IMR-90 (cell line): ENCODE measurements at regions not wholly inside any gene's neighbourhood (a gene's known extent, or its start where the extent isn't known, plus 50 kb on each side); places are given as distances from the start of the nearest gene placed in this dataset.

Experiments
- ATAC-seq: fragments of 200-7000 bp; cut with Tn5 transposase; 2 replicates; pipeline ENCODE4 v1.9.1; 2020; ENCODE audit warnings: low read depth, mild to moderate bottlenecking, moderate library complexity
- BruUV-seq: library from RNA; stranded (reverse); fragments of 400-500 nt; replicated peaks from 2 replicates; lab custom pipeline; 2021; lab: Mats Ljungman, UMichigan
- CTCF ChIA-PET: fragments of 300-600 bp; formaldehyde crosslinking; extraction: SDS; loops from one replicate; lab custom pipeline; 2021; ENCODE audit warnings: antibody characterized with exemption; lab: Yijun Ruan, JAX
- POLR2A ChIA-PET: fragments of 300-600 bp; sonication (Branson Sonifier 250); formaldehyde crosslinking; loops from one replicate; lab custom pipeline; 2022; ENCODE audit warnings: antibody characterized with exemption; ENCODE audit not compliant: unreplicated experiment; lab: Charles Lee
- DNase-seq: peaks from one replicate; pipeline ENCODE4 v3.0.0; 2013
- H2AFZ ChIP-seq: replicated peaks from 2 replicates; pipeline ENCODE3; 2013; ENCODE audit warnings: low read length, mild to moderate bottlenecking; ENCODE audit not compliant: poor library complexity
- H2AK5ac ChIP-seq: 2 replicates; pipeline ENCODE4 v1.6.1; 2013; ENCODE audit warnings: low read depth, low read length, inconsistent platforms
- H2AK9ac ChIP-seq: replicated peaks from 2 replicates; pipeline ENCODE3; 2013; ENCODE audit warnings: mild to moderate bottlenecking, low read depth, low read length, moderate library complexity; ENCODE audit not compliant: poor library complexity
- H2BK120ac ChIP-seq: 2 replicates; pipeline ENCODE4 v1.6.1; 2013; ENCODE audit warnings: low read depth, low read length, inconsistent platforms
- H2BK15ac ChIP-seq: 3 replicates; pipeline ENCODE4 v1.6.1; 2013; ENCODE audit warnings: low read depth, low read length, inconsistent platforms
- H2BK20ac ChIP-seq: 2 replicates; pipeline ENCODE4 v1.6.1; 2013; ENCODE audit warnings: low read depth, mild to moderate bottlenecking, inconsistent platforms, low read length, moderate library complexity
- H2BK5ac ChIP-seq: 2 replicates; pipeline ENCODE4 v1.6.1; 2013; ENCODE audit warnings: mild to moderate bottlenecking, low read depth, low read length, inconsistent platforms; ENCODE audit not compliant: poor library complexity, severe bottlenecking
- H3K14ac ChIP-seq: replicated peaks from 2 replicates; pipeline ENCODE4 v1.6.1; 2013; ENCODE audit warnings: low read depth, low read length, inconsistent platforms
- H3K18ac ChIP-seq: 2 replicates; pipeline ENCODE4 v1.6.1; 2013; ENCODE audit warnings: low read depth, low read length, control low read depth
- H3K23ac ChIP-seq: 2 replicates; pipeline ENCODE4 v1.6.1; 2013; ENCODE audit warnings: low read depth, low read length, inconsistent platforms
- H3K27ac ChIP-seq: 2 replicates; pipeline ENCODE4 v1.5.1; 2013; ENCODE audit warnings: mild to moderate bottlenecking, control low read depth, low read length; ENCODE audit not compliant: insufficient read depth
- H3K27me3 ChIP-seq: 2 replicates; pipeline ENCODE4 v1.6.1; 2013; ENCODE audit warnings: low read length; ENCODE audit not compliant: control insufficient read depth, insufficient read depth
- H3K36me3 ChIP-seq: 2 replicates; pipeline ENCODE4 v1.6.1; 2013; ENCODE audit warnings: low read length, mixed read lengths; ENCODE audit not compliant: control insufficient read depth, insufficient read depth
- H3K4ac ChIP-seq: 2 replicates; pipeline ENCODE4 v1.6.1; 2013; ENCODE audit warnings: low read depth, low read length, inconsistent platforms
- H3K4me1 ChIP-seq: 2 replicates; pipeline ENCODE4 v1.6.1; 2013; ENCODE audit warnings: low read length, mixed read lengths; ENCODE audit not compliant: control insufficient read depth, insufficient read depth
- H3K4me2 ChIP-seq: 2 replicates; pipeline ENCODE4 v1.6.1; 2013; ENCODE audit warnings: low read depth, mild to moderate bottlenecking, control low read depth, low read length, moderate library complexity
- H3K4me3 ChIP-seq: 2 replicates; pipeline ENCODE4 v1.5.1; 2013; ENCODE audit warnings: low read depth, mild to moderate bottlenecking, control low read depth, low read length, moderate library complexity; ENCODE audit not compliant: insufficient read depth
- H3K56ac ChIP-seq: 2 replicates; pipeline ENCODE4 v1.6.1; 2013; ENCODE audit warnings: low read length, inconsistent platforms; ENCODE audit not compliant: insufficient read depth; ENCODE audit errors: extremely low read depth
- H3K79me1 ChIP-seq, 2 experiments: 2 replicates each; pipeline ENCODE4 v1.6.1; 2013; ENCODE audit warnings: low read length in 2 of 2, inconsistent platforms in 1 of 2, low read depth in 1 of 2
- H3K9ac ChIP-seq: 2 replicates; pipeline ENCODE4 v1.6.1; 2013; ENCODE audit warnings: low read depth, low read length, control low read depth
- H3K9me1 ChIP-seq: 2 replicates; pipeline ENCODE4 v1.6.1; 2013; ENCODE audit warnings: low read length, inconsistent platforms; ENCODE audit not compliant: insufficient read depth
- H3K9me3 ChIP-seq: 2 replicates; pipeline ENCODE4 v1.6.1; 2013; ENCODE audit warnings: low read length; ENCODE audit not compliant: control insufficient read depth, insufficient read depth
- H4K20me1 ChIP-seq: 2 replicates; pipeline ENCODE4 v1.6.1; 2013; ENCODE audit warnings: low read length, inconsistent platforms; ENCODE audit not compliant: insufficient read depth
- H4K5ac ChIP-seq: 2 replicates; pipeline ENCODE4 v1.6.1; 2013; ENCODE audit warnings: mild to moderate bottlenecking, low read depth, low read length, control low read depth
- H4K8ac ChIP-seq, 2 experiments: 2 replicates each; pipeline ENCODE4 v1.6.1; 2013; ENCODE audit warnings: low read depth in 2 of 2, low read length in 2 of 2, control low read depth in 1 of 2, inconsistent platforms in 1 of 2
- H4K91ac ChIP-seq: 2 replicates; pipeline ENCODE4 v1.6.1; 2013; ENCODE audit warnings: low read depth, low read length, inconsistent platforms; ENCODE audit not compliant: insufficient read depth
- BHLHE40 ChIP-seq: fragments of 150-350 bp; IDR thresholded peaks from 2 replicates; pipeline ENCODE4 v1.6.1; 2016; ENCODE audit warnings: mild to moderate bottlenecking, low read depth, low read length
- CEBPB ChIP-seq: IDR thresholded peaks from 2 replicates; pipeline ENCODE4 v1.6.1; 2012; ENCODE audit warnings: low read depth, low read length, improper control_type of control experiment
- CHD1 ChIP-seq: IDR thresholded peaks from 2 replicates; pipeline ENCODE4 v1.6.1; 2012; ENCODE audit warnings: low read depth, low read length, improper control_type of control experiment
- FOS ChIP-seq: fragments of 150-350 bp; IDR thresholded peaks from 2 replicates; pipeline ENCODE4 v1.6.1; 2016; ENCODE audit warnings: low read depth, low read length
- MAFK ChIP-seq: IDR thresholded peaks from 2 replicates; pipeline ENCODE4 v1.6.1; 2012; ENCODE audit warnings: low read depth, low read length, improper control_type of control experiment
- MAZ ChIP-seq: IDR thresholded peaks from 2 replicates; pipeline ENCODE4 v1.6.1; 2012; ENCODE audit warnings: low read depth, mild to moderate bottlenecking, low read length, improper control_type of control experiment, moderate library complexity, borderline replicate concordance
- MXI1 ChIP-seq: IDR thresholded peaks from 2 replicates; pipeline ENCODE4 v1.6.1; 2012; ENCODE audit warnings: low read depth, mild to moderate bottlenecking, low read length, moderate library complexity, borderline replicate concordance
- NFE2L2 ChIP-seq: fragments of 150-350 bp; IDR thresholded peaks from 2 replicates; pipeline ENCODE4 v1.6.1; 2016; ENCODE audit warnings: low read depth, mild to moderate bottlenecking, low read length
- POLR2A ChIP-seq: IDR thresholded peaks from 2 replicates; pipeline ENCODE4 v1.6.1; 2012; ENCODE audit warnings: mild to moderate bottlenecking, low read depth, low read length
- RAD21 ChIP-seq: IDR thresholded peaks from 2 replicates; pipeline ENCODE4 v1.6.1; 2012; ENCODE audit warnings: low read length, improper control_type of control experiment
- RCOR1 ChIP-seq: IDR thresholded peaks from 2 replicates; pipeline ENCODE4 v1.6.1; 2012; ENCODE audit warnings: mild to moderate bottlenecking, low read length, improper control_type of control experiment; ENCODE audit not compliant: insufficient replicate concordance
- RFX5 ChIP-seq: IDR thresholded peaks from 2 replicates; pipeline ENCODE4 v1.8.0; 2012; ENCODE audit warnings: low read depth, mild to moderate bottlenecking, low read length, moderate library complexity
- SMC3 ChIP-seq: fragments of 150-350 bp; IDR thresholded peaks from 2 replicates; pipeline ENCODE4 v1.6.1; 2016; ENCODE audit warnings: low read depth, mild to moderate bottlenecking, antibody characterized with exemption, low read length, moderate library complexity
- USF2 ChIP-seq: fragments of 150-350 bp; IDR thresholded peaks from 2 replicates; pipeline ENCODE4 v1.6.1; 2017; ENCODE audit warnings: mild to moderate bottlenecking, antibody characterized with exemption, low read length, low read depth
- WGBS, 2 experiments: methylation state at CpG; one replicate each; pipeline versions ENCODE4 v1.1.5 to v1.1.7; 2013; ENCODE audit warnings: missing lambda C conversion rate in 2 of 2; ENCODE audit not compliant: insufficient read length in 1 of 2; ENCODE audit errors: extremely low coverage in 2 of 2; 5-methylcytosine and 5-hydroxymethylcytosine counted together
- dilution Hi-C: fragments of 300-500 bp; cut with HindIII; formaldehyde crosslinking; loops from one replicate; pipeline ENCODE4 v1.14.3; 2018; ENCODE audit warnings: low sequenced_read_pairs; ENCODE audit not compliant: unreplicated experiment
- in situ Hi-C: fragments of 300-500 bp; cut with MboI; formaldehyde crosslinking; loops from 3 replicates; pipeline ENCODE4 v1.14.3; 2019; ENCODE audit warnings: low sequenced_read_pairs, inconsistent platforms, mixed read lengths
- intact Hi-C: fragments of 100-400 bp; cut with micrococcal nuclease; formaldehyde crosslinking; loops from 2 replicates; pipeline ENCODE4 v1.10.0; 2022
- TF ChIP-seq, protein P1 (sequence below): fragments of 150-350 bp; IDR thresholded peaks from 2 replicates; pipeline ENCODE4 v1.6.1; 2016; ENCODE audit warnings: low read depth, mild to moderate bottlenecking, low read length, moderate library complexity, borderline replicate concordance
- TF ChIP-seq, protein P2 (sequence below): conservative IDR thresholded peaks from 2 replicates; pipeline ENCODE4 v1.5.1; 2012; ENCODE audit warnings: mild to moderate bottlenecking, low read depth, low read length, improper control_type of control experiment

DNA sequence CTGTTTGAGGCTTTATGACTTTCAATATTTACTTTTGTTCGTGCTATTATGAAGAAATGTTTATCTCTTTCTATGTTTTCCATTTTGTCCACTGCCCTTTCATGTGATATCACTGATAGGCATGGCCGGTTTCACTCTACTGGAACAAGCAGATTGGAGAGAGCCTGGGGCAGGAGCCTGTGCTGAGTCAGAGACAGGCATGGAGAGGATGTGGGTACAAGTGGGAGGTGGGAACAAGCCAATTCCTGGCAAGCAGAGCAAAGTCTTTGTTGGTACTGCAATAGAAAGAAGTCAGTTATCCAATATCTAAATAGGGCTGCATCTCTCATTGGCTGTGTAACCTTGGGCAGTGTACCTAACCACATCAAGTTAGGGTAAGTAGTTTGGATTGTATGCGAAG is 545.6 kb upstream of the MAP3K7 start:
- POLR2A ChIA-PET: no interaction called here
- Histone ChIP-seq H3K23ac (no peak overlapping the region), H3K79me1 (no peaks in the 10 kb centered on the region), H3K9me3 (no peaks in the 10 kb centered on the region), H2BK20ac (no peak overlapping the region), H3K9ac (no peak overlapping the region), H3K4me3 (no peak overlapping the region), H2AK9ac (no peak overlapping the region), H2AK5ac (no peak overlapping the region), H3K4me2 (no peak overlapping the region), H3K9me1 (no peaks in the 10 kb centered on the region), H2BK5ac (no peak overlapping the region), H4K91ac (no peak overlapping the region), H4K8ac (no peak overlapping the region), H2BK120ac (no peak overlapping the region), H3K14ac (no peak overlapping the region), H3K4ac (no peak overlapping the region), H3K18ac (no peak overlapping the region), H3K56ac (no peak overlapping the region), H3K27me3 (no peaks in the 10 kb centered on the region), H2BK15ac (no peak overlapping the region), H2AFZ (no peak overlapping the region), H4K5ac (no peak overlapping the region), H3K4me1 (no peaks in the 10 kb centered on the region), H3K36me3 (no peaks in the 10 kb centered on the region), H4K20me1 (no peaks in the 10 kb centered on the region), H3K27ac (no peak overlapping the region)
- in situ Hi-C loops: no loop called here
- dilution Hi-C loops: no loop called here
- CTCF ChIA-PET: no interaction called here
- TF ChIP-seq SMC3 (no peak), CEBPB (no peak), RCOR1 (no peak), RFX5 (no peak), MAFK (no peak), POLR2A (no peak), RAD21 (no peak), NFE2L2 (no peak), USF2 (no peak), BHLHE40 (no peak), FOS (no peak), CHD1 (no peak), MXI1 (no peak), MAZ (no peak)
- TF ChIP-seq, protein P1, sequence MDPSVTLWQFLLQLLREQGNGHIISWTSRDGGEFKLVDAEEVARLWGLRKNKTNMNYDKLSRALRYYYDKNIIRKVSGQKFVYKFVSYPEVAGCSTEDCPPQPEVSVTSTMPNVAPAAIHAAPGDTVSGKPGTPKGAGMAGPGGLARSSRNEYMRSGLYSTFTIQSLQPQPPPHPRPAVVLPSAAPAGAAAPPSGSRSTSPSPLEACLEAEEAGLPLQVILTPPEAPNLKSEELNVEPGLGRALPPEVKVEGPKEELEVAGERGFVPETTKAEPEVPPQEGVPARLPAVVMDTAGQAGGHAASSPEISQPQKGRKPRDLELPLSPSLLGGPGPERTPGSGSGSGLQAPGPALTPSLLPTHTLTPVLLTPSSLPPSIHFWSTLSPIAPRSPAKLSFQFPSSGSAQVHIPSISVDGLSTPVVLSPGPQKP: no peak
- TF ChIP-seq, protein P2, sequence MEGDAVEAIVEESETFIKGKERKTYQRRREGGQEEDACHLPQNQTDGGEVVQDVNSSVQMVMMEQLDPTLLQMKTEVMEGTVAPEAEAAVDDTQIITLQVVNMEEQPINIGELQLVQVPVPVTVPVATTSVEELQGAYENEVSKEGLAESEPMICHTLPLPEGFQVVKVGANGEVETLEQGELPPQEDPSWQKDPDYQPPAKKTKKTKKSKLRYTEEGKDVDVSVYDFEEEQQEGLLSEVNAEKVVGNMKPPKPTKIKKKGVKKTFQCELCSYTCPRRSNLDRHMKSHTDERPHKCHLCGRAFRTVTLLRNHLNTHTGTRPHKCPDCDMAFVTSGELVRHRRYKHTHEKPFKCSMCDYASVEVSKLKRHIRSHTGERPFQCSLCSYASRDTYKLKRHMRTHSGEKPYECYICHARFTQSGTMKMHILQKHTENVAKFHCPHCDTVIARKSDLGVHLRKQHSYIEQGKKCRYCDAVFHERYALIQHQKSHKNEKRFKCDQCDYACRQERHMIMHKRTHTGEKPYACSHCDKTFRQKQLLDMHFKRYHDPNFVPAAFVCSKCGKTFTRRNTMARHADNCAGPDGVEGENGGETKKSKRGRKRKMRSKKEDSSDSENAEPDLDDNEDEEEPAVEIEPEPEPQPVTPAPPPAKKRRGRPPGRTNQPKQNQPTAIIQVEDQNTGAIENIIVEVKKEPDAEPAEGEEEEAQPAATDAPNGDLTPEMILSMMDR: no peak
- intact Hi-C loops: no loop called here
- no TSS peak for BruUV-seq
- no peak for DNase-seq
- ATAC-seq: no peak
- no CpG with 5 or more reads among the region's 3 CpGs for WGBS, 2 experiments
